Smooth muscle cell (in vitro differentiated cells): ENCODE measurements at regions not wholly inside any gene's neighbourhood (a gene's known extent, or its start where the extent isn't known, plus 50 kb on each side); places are given as distances from the start of the nearest gene placed in this dataset.
"Not testable (repeated sequence)": the region's sequence is repeated elsewhere in the genome, so short reads cannot be mapped to it uniquely, and the experiment has no call there.

Experiments used
- DNase-seq: peaks from one replicate; lab custom pipeline; 2025; ENCODE audit not compliant: unreplicated experiment; lab: John Stamatoyannopoulos, UW
- H2AFZ ChIP-seq: fragments of 200-600 bp; sonication (generic); 2 replicates; pipeline ENCODE4 v1.6.0; 2016; ENCODE audit warnings: antibody characterized with exemption, low read depth, mild to moderate bottlenecking
- H3F3A ChIP-seq: fragments of 200-600 bp; sonication (generic); 2 replicates; pipeline ENCODE4 v1.6.0; 2017; ENCODE audit warnings: antibody characterized with exemption, low read depth
- H3K27ac ChIP-seq: fragments of 200-600 bp; sonication (generic); 2 replicates; pipeline ENCODE4 v1.5.1; 2016; ENCODE audit warnings: low read depth, mild to moderate bottlenecking
- H3K27me3 ChIP-seq: fragments of 200-600 bp; sonication (generic); 2 replicates; pipeline ENCODE4 v1.6.1; 2016; ENCODE audit warnings: low read depth, mild to moderate bottlenecking
- H3K36me3 ChIP-seq: fragments of 200-600 bp; sonication (generic); 2 replicates; pipeline ENCODE4 v1.5.1; 2016; ENCODE audit warnings: low read depth
- H3K4me1 ChIP-seq: fragments of 200-600 bp; sonication (generic); 2 replicates; pipeline ENCODE4 v1.5.1; 2016; ENCODE audit warnings: low read depth
- H3K4me2 ChIP-seq: fragments of 200-600 bp; sonication (generic); 2 replicates; pipeline ENCODE4 v1.6.0; 2016; ENCODE audit warnings: mild to moderate bottlenecking
- H3K4me3 ChIP-seq: fragments of 200-600 bp; sonication (generic); 2 replicates; pipeline ENCODE4 v1.5.1; 2016; ENCODE audit warnings: mild to moderate bottlenecking
- H3K79me2 ChIP-seq: fragments of 200-600 bp; sonication (generic); 2 replicates; pipeline ENCODE4 v1.6.0; 2016; ENCODE audit warnings: low read depth, mild to moderate bottlenecking
- H3K9ac ChIP-seq: fragments of 200-600 bp; sonication (generic); 2 replicates; pipeline ENCODE4 v1.6.0; 2016; ENCODE audit warnings: low read depth
- H3K9me3 ChIP-seq: fragments of 200-600 bp; sonication (generic); replicated peaks from 2 replicates; pipeline ENCODE4 v1.5.1; 2016; ENCODE audit warnings: low read depth
- H4K20me1 ChIP-seq: fragments of 200-600 bp; sonication (generic); 2 replicates; pipeline ENCODE4 v1.6.0; 2016; ENCODE audit warnings: low read depth
- WGBS: methylation state at CpG from one replicate; pipeline ENCODE4 v1.1.7; 2016; ENCODE audit warnings: low lambda C conversion rate; 5-methylcytosine and 5-hydroxymethylcytosine counted together
- TF ChIP-seq, protein P1 (sequence below): fragments of 200-600 bp; sonication (generic); IDR thresholded peaks from 2 replicates; pipeline ENCODE4 v1.5.1; 2017; ENCODE audit warnings: borderline replicate concordance, mild to moderate bottlenecking, antibody characterized with exemption; ENCODE audit not compliant: insufficient read depth, poor library complexity, severe bottlenecking

DNA sequence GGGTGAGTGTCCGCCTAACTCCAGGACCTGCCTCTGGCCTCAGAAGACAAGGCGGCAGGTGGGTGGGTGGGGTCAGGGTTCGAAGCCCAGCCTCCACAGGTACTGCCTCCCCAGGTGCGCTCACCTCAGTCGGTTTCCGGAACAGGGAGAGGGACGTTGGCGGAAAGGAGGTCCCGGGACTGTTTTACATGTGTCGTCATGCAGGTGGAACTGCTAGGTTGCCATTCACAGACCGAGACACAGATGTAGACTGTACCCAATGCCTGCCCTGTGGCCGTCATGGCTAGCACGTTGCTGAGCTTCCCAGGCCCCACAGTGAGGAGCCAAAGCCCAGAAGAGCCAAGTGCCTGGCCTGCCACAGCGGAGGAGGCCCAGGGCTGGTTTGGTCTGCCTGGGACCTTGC lies 284.0 kb upstream of the HS6ST1 start:
- H2AFZ ChIP-seq: no peak overlapping the region
- H3K79me2 ChIP-seq: no peaks in the 10 kb centered on the region
- no peak overlapping the region for H3K27ac ChIP-seq
- no peaks in the 10 kb centered on the region for H4K20me1 ChIP-seq
- no peak overlapping the region for H3K4me2 ChIP-seq
- H3K9me3 ChIP-seq: no peaks in the 10 kb centered on the region
- H3K9ac ChIP-seq: no peak overlapping the region
- no peaks in the 10 kb centered on the region for H3K36me3 ChIP-seq
- H3K27me3 ChIP-seq: no peaks in the 10 kb centered on the region
- H3K4me1 ChIP-seq: no peaks in the 10 kb centered on the region
- WGBS: 96% methylated on average over 13 of the region's 14 CpGs
- H3F3A ChIP-seq: no peaks in the 10 kb centered on the region
- no peak overlapping the region for H3K4me3 ChIP-seq
- DNase-seq: no peak
- TF ChIP-seq, protein P1, sequence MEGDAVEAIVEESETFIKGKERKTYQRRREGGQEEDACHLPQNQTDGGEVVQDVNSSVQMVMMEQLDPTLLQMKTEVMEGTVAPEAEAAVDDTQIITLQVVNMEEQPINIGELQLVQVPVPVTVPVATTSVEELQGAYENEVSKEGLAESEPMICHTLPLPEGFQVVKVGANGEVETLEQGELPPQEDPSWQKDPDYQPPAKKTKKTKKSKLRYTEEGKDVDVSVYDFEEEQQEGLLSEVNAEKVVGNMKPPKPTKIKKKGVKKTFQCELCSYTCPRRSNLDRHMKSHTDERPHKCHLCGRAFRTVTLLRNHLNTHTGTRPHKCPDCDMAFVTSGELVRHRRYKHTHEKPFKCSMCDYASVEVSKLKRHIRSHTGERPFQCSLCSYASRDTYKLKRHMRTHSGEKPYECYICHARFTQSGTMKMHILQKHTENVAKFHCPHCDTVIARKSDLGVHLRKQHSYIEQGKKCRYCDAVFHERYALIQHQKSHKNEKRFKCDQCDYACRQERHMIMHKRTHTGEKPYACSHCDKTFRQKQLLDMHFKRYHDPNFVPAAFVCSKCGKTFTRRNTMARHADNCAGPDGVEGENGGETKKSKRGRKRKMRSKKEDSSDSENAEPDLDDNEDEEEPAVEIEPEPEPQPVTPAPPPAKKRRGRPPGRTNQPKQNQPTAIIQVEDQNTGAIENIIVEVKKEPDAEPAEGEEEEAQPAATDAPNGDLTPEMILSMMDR: no peak

DNA sequence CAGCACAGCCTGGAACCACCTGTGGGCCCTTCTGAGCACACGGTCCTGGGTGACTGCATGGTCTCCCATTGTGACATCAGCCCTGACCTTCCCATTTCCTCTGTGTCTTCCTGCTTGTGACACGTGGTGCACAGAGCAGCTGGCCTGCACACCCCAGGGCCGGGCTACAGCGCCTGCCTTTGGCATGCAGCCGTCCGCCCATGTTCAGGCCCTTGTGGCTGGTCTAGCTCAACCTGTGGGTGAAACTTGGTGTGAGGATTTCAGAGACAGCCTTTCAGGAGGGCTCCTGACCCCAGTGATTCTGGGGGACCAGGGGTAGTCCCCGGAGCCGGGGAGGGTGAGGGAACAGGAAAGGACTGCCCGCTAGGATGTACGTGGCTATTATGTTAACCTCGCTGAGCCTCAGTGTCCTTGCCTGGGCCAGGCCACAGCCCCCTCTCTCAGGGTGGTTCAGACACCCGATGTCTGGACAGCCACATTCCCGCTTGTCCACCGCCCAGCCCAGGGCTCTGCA lies 284.8 kb upstream of the HS6ST1 start:
- 89% methylated on average over 14 of the region's 14 CpGs for WGBS
- TF ChIP-seq, protein P1: no peak
- no peak overlapping the region for H2AFZ ChIP-seq

DNA sequence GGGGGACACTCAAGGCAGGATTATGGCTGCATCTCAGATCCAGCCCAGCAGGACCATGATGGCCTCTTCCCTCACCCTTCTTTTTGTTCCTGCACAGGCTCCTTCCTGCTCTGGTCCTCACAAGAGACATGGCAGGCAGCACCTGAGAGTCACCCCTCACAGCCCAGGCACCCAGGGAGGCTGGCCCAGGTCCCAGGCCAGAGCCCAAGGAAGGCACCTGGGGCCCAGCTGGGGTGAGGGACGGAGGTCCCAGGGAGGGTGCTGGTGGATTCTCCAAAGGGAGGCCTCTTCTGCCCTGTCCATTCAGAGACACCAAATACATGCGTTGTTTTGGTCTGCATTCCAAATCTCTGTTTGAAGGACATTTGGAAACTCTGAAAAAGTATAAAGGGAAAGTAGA lies 285.4 kb upstream of the HS6ST1 start:
- H3F3A ChIP-seq: no peaks in the 10 kb centered on the region
- H3K27me3 ChIP-seq: no peaks in the 10 kb centered on the region
- WGBS: 95% methylated on average over 2 of the region's 2 CpGs
- H3K9me3 ChIP-seq: no peaks in the 10 kb centered on the region
- TF ChIP-seq, protein P1: no peak
- H2AFZ ChIP-seq: no peak overlapping the region
- no peaks in the 10 kb centered on the region for H4K20me1 ChIP-seq
- no peaks in the 10 kb centered on the region for H3K4me1 ChIP-seq
- H3K27ac ChIP-seq: no peak overlapping the region
- no peak for DNase-seq
- no peaks in the 10 kb centered on the region for H3K79me2 ChIP-seq
- no peak overlapping the region for H3K9ac ChIP-seq
- no peak overlapping the region for H3K4me3 ChIP-seq
- no peaks in the 10 kb centered on the region for H3K36me3 ChIP-seq
- no peak overlapping the region for H3K4me2 ChIP-seq

More for the DNA sequence above, 284.8 kb upstream of the HS6ST1 start:
- no peak for DNase-seq
- Histone ChIP-seq H4K20me1 (no peaks in the 10 kb centered on the region), H3K9ac (no peak overlapping the region), H3K9me3 (no peaks in the 10 kb centered on the region), H3K36me3 (no peaks in the 10 kb centered on the region), H3K4me1 (no peaks in the 10 kb centered on the region), H3K4me2 (no peak overlapping the region), H3F3A (no peaks in the 10 kb centered on the region), H3K27ac (no peak overlapping the region), H3K27me3 (no peaks in the 10 kb centered on the region), H3K79me2 (no peaks in the 10 kb centered on the region), H3K4me3 (no peak overlapping the region)

DNA sequence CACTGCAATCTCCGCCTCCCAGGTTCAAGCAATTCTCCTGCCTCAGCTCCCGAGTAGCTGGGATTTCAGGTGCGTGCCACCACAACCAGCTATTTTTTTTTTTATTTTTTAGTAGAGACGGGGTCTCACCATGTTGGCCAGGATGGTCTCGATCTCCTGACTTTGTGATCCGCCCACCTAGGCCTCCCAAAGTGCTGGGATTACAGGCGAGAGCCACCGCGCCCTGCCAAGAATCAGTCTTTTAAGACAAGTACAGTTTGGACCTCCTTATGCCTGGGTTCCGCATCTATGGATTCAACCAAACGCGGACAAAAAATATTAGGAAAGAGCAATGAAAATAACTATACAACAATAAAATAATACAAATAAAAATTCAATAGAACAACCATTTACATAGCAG lies 285.9 kb upstream of the HS6ST1 start:
- not testable (repeated sequence) for H3K9ac ChIP-seq, H3F3A ChIP-seq, H3K4me2 ChIP-seq, H3K27me3 ChIP-seq, H3K4me3 ChIP-seq, DNase-seq, H3K4me1 ChIP-seq, H3K27ac ChIP-seq, H2AFZ ChIP-seq, H3K9me3 ChIP-seq, H3K79me2 ChIP-seq, H3K36me3 ChIP-seq, H4K20me1 ChIP-seq
- WGBS: 95% methylated on average over 12 of the region's 12 CpGs
